ENCODE measurements at regions not wholly inside any gene's neighbourhood (a gene's known extent, or its start where the extent isn't known, plus 50 kb on each side); places are given as distances from the start of the nearest gene placed in this dataset.

GRCh38 chr5:7047511-7048261, 334.5 kb downstream of the TENT4A start:
- in situ Hi-C loops (cut with MboI; ENCODE audit: low pct_unique_long_range_greater_than_20kb, low sequenced_read_pairs, unreplicated experiment) = no loop called here
- DNase-seq (ENCODE audit: low spot score) = no peak
- TF ChIP-seq CTCF (IDR thresholded peaks at IDR 0.05; ENCODE audit: extremely low read depth, insufficient read depth, missing control alignments) = no peak

- TF ChIP-seq CTCF (IDR thresholded peaks at IDR 0.05; ENCODE audit: extremely low read depth, insufficient read depth, missing control alignments) = no peak
- no peak for DNase-seq (ENCODE audit: low spot score)
- in situ Hi-C loops (cut with MboI; ENCODE audit: low pct_unique_long_range_greater_than_20kb, low sequenced_read_pairs, unreplicated experiment) = no loop called here
Measured at GRCh38 chr5:7050986-7051385, 337.8 kb downstream of the TENT4A start.

GRCh38 chr5:7053125-7053524, 339.9 kb downstream of the TENT4A start:
- in situ Hi-C loops (cut with MboI; ENCODE audit: low pct_unique_long_range_greater_than_20kb, low sequenced_read_pairs, unreplicated experiment) = no loop called here
- TF ChIP-seq CTCF (IDR thresholded peaks at IDR 0.05; ENCODE audit: extremely low read depth, insufficient read depth, missing control alignments) = no peak
- DNase-seq (ENCODE audit: low spot score) = no peak

GRCh38 chr5:7053528-7054209, 340.4 kb downstream of the TENT4A start:
- no peak for DNase-seq (ENCODE audit: low spot score)
- TF ChIP-seq CTCF (IDR thresholded peaks at IDR 0.05; ENCODE audit: extremely low read depth, insufficient read depth, missing control alignments) = no peak
- in situ Hi-C loops (cut with MboI; ENCODE audit: low pct_unique_long_range_greater_than_20kb, low sequenced_read_pairs, unreplicated experiment) = no loop called here

GRCh38 chr5:7066471-7067235, 329.3 kb upstream of the ADCY2 start:
- no peak for TF ChIP-seq CTCF (IDR thresholded peaks at IDR 0.05; ENCODE audit: extremely low read depth, insufficient read depth, missing control alignments)
- in situ Hi-C loops (cut with MboI; ENCODE audit: low pct_unique_long_range_greater_than_20kb, low sequenced_read_pairs, unreplicated experiment) = no loop called here
- no peak for DNase-seq (ENCODE audit: low spot score)

- in situ Hi-C loops (cut with MboI; ENCODE audit: low pct_unique_long_range_greater_than_20kb, low sequenced_read_pairs, unreplicated experiment) = no loop called here
- TF ChIP-seq CTCF (IDR thresholded peaks at IDR 0.05; ENCODE audit: extremely low read depth, insufficient read depth, missing control alignments) = no peak
- no peak for DNase-seq (ENCODE audit: low spot score)
Measured at GRCh38 chr5:7068156-7068555, 327.8 kb upstream of the ADCY2 start.

All from GM13977 (cell line).